GM13977 (cell line): ENCODE measurements at regions not wholly inside any gene's neighbourhood (a gene's known extent, or its start where the extent isn't known, plus 50 kb on each side); places are given as distances from the start of the nearest gene placed in this dataset.

Experiments used
- DNase-seq: peaks from one replicate; pipeline ENCODE4 v3.0.0; 2012; ENCODE audit warnings: low spot score
- CTCF ChIP-seq: IDR thresholded peaks from 2 replicates; pipeline ENCODE4 v1.5.1; 2012; ENCODE audit warnings: mild to moderate bottlenecking, control low read depth; ENCODE audit not compliant: insufficient read depth; ENCODE audit errors: extremely low read depth, missing control alignments
- in situ Hi-C: fragments of 300-500 bp; cut with MboI; formaldehyde crosslinking; loops from one replicate; pipeline ENCODE4 v1.12.0; 2022; ENCODE audit warnings: low sequenced_read_pairs, low pct_unique_long_range_greater_than_20kb, mixed read lengths, inconsistent platforms; ENCODE audit not compliant: unreplicated experiment

- no peak for DNase-seq
- in situ Hi-C loops, result no loop called here
- TF ChIP-seq CTCF, result no peak
These were observed 58.8 kb upstream of the ABCC4 start for GRCh38 chr13:95360052-95360451.

GRCh38 chr13:95360464-95361097 lies 59.3 kb upstream of the ABCC4 start:
- in situ Hi-C loops, result no loop called here
- no peak for TF ChIP-seq CTCF
- DNase-seq, result no peak

- TF ChIP-seq CTCF, result no peak
- no peak for DNase-seq
- in situ Hi-C loops, result no loop called here
These were observed 60.4 kb upstream of the ABCC4 start for GRCh38 chr13:95361686-95362085.

GRCh38 chr13:95362666-95363065 lies 61.4 kb upstream of the ABCC4 start:
- TF ChIP-seq CTCF, result no peak
- DNase-seq, result no peak
- in situ Hi-C loops, result no loop called here

- in situ Hi-C loops, result no loop called here
- no peak for TF ChIP-seq CTCF
- DNase-seq, result no peak
These were observed 66.1 kb upstream of the ABCC4 start for GRCh38 chr13:95367309-95367843.

- TF ChIP-seq CTCF, result no peak
- no peak for DNase-seq
- in situ Hi-C loops, result no loop called here
These were observed 67.7 kb upstream of the ABCC4 start for GRCh38 chr13:95368998-95369397.
